K562 (cell line): ENCODE measurements at regions not wholly inside any gene's neighbourhood (a gene's known extent, or its start where the extent isn't known, plus 50 kb on each side); places are given as distances from the start of the nearest gene placed in this dataset.

ENCODE experiments used
- BRF1 ChIP-seq: IDR thresholded peaks from 3 replicates; pipeline ENCODE4 v1.6.1; 2011; ENCODE audit warnings: borderline replicate concordance, mild to moderate bottlenecking; ENCODE audit not compliant: insufficient read length; ENCODE audit errors: extremely low read depth
- CBFA2T2 ChIP-seq: fragments of 450-650 bp; conservative IDR thresholded peaks from 2 replicates; pipeline ENCODE4 v1.6.1; 2017; ENCODE audit warnings: mild to moderate bottlenecking
- CUX1 ChIP-seq: fragments of 200-800 bp; sonication (Bioruptor generic); IDR thresholded peaks from 2 replicates; pipeline ENCODE4 v1.6.1; 2016; ENCODE audit warnings: missing genetic modification characterization, missing compliant biosample characterization
- FOXP4 ChIP-seq: sonication (generic); formaldehyde crosslinking; IDR thresholded peaks from 2 replicates; pipeline ENCODE4 v1.8.0; 2022; ENCODE audit warnings: mild to moderate bottlenecking, missing genetic modification reagents, borderline replicate concordance
- HEY1 ChIP-seq: fragments of 250-450 bp; sonication (Bioruptor Pico); IDR thresholded peaks from 2 replicates; pipeline ENCODE4 v1.5.0; 2020; ENCODE audit warnings: mild to moderate bottlenecking, moderate library complexity, borderline replicate concordance
- JUNB ChIP-seq: fragments of 450-650 bp; formaldehyde crosslinking; conservative IDR thresholded peaks from 2 replicates; pipeline ENCODE4 v1.4.0; 2020; ENCODE audit warnings: mild to moderate bottlenecking
- KDM1A ChIP-seq, 2 experiments: fragments of 450-650 bp; IDR thresholded peaks; 2 replicates each; pipeline ENCODE4 v1.6.1; 2016; ENCODE audit warnings: mild to moderate bottlenecking in 2 of 2
- RHOXF2B ChIP-seq: fragments of 250-450 bp; sonication (Bioruptor Pico); conservative IDR thresholded peaks from 2 replicates; pipeline ENCODE4 v1.5.1; 2021
- TF ChIP-seq, protein P1 (sequence below): sonication (generic); IDR thresholded peaks from 2 replicates; pipeline ENCODE4 v1.6.1; 2016

DNA sequence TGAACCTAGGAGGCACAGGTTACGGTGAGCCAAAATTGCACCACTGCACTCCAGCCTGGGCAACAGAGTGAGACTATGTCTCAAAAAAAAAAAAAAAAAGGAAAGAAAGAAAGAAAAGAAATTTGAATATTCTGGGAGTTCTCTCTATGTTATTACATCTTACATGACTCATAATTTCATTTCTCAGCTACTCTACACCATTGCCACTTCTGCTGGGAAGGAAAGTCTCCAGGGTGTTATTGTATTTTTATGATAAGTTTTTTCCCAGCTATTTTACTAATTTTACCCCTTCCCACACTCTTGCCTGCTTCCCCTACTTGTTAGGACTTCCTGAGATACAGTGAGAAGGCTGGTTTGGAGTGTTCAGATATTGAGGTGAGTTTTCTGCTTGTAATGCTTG, 69.7 kb upstream of the UMPS start (continued):
- no peak for TF ChIP-seq JUNB (CRISPR knock-in tag)
- no peak for TF ChIP-seq HEY1 (CRISPR knock-in tag)
- no peak for TF ChIP-seq FOXP4
- TF ChIP-seq CUX1 (CRISPR knock-in tag): no peak
- TF ChIP-seq, protein P1, sequence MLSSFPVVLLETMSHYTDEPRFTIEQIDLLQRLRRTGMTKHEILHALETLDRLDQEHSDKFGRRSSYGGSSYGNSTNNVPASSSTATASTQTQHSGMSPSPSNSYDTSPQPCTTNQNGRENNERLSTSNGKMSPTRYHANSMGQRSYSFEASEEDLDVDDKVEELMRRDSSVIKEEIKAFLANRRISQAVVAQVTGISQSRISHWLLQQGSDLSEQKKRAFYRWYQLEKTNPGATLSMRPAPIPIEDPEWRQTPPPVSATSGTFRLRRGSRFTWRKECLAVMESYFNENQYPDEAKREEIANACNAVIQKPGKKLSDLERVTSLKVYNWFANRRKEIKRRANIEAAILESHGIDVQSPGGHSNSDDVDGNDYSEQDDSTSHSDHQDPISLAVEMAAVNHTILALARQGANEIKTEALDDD: no peak
- no peak for TF ChIP-seq BRF1
- no peak for TF ChIP-seq CBFA2T2
- TF ChIP-seq KDM1A (IDR thresholded peaks at IDR 0.05): no peak
- TF ChIP-seq RHOXF2B: no peak
